ENCODE measurements at regions not wholly inside any gene's neighbourhood (a gene's known extent, or its start where the extent isn't known, plus 50 kb on each side); places are given as distances from the start of the nearest gene placed in this dataset.

GRCh38 chr13:79081942-79082341 is 324.1 kb downstream of the RBM26 start:
- no peak for DNase-seq (ENCODE audit: low read depth)

- no peak for DNase-seq (ENCODE audit: low read depth)
These were observed 326.7 kb downstream of the RBM26 start for GRCh38 chr13:79079351-79079839.

GRCh38 chr13:79075703-79076102 is 330.4 kb downstream of the RBM26 start:
- DNase-seq (ENCODE audit: low read depth): no peak

- DNase-seq (ENCODE audit: low read depth): no peak
These were observed 335.6 kb downstream of the RBM26 start for GRCh38 chr13:79070343-79070974.

- no peak for DNase-seq (ENCODE audit: low read depth)
These were observed 343.8 kb downstream of the RBM26 start for GRCh38 chr13:79062291-79062690.

- DNase-seq (ENCODE audit: low read depth): no peak
These were observed 345.8 kb downstream of the RBM26 start for GRCh38 chr13:79060216-79060615.

GRCh38 chr13:79056706-79057105 is 349.3 kb downstream of the RBM26 start:
- no peak for DNase-seq (ENCODE audit: low read depth)

- DNase-seq (ENCODE audit: low read depth): no peak
These were observed 354.6 kb downstream of the RBM26 start for GRCh38 chr13:79051472-79051871.

GRCh38 chr13:79044415-79044814 is 361.6 kb downstream of the RBM26 start:
- no peak for DNase-seq (ENCODE audit: low read depth)

GRCh38 chr13:79043208-79043607 is 362.8 kb downstream of the RBM26 start:
- DNase-seq (ENCODE audit: low read depth): no peak

- no peak for DNase-seq (ENCODE audit: low read depth)
These were observed 368.9 kb downstream of the RBM26 start for GRCh38 chr13:79037197-79037596.

- no peak for DNase-seq (ENCODE audit: low read depth)
These were observed 371.7 kb downstream of the RBM26 start for GRCh38 chr13:79034341-79034740.

- no peak for DNase-seq (ENCODE audit: low read depth)
These were observed 371.6 kb upstream of the OBI1 start for GRCh38 chr13:79030513-79030912.

GRCh38 chr13:79018166-79018565 is 359.2 kb upstream of the OBI1 start:
- no peak for DNase-seq (ENCODE audit: low read depth)

- no peak for DNase-seq (ENCODE audit: low read depth)
These were observed 352.2 kb upstream of the OBI1 start for GRCh38 chr13:79011179-79011578.

GRCh38 chr13:79003989-79004898 is 345.3 kb upstream of the OBI1 start:
- no peak for DNase-seq (ENCODE audit: low read depth)

- no peak for DNase-seq (ENCODE audit: low read depth)
These were observed 340.5 kb upstream of the OBI1 start for GRCh38 chr13:78999494-78999893.

GRCh38 chr13:78998630-78999315 is 339.8 kb upstream of the OBI1 start:
- DNase-seq (ENCODE audit: low read depth): no peak

- DNase-seq (ENCODE audit: low read depth): no peak
These were observed 339.1 kb upstream of the OBI1 start for GRCh38 chr13:78997902-78998629.

GRCh38 chr13:78993792-78994191 is 334.8 kb upstream of the OBI1 start:
- no peak for DNase-seq (ENCODE audit: low read depth)

GRCh38 chr13:78981913-78982312 is 323.0 kb upstream of the OBI1 start:
- no peak for DNase-seq (ENCODE audit: low read depth)

GRCh38 chr13:78979349-78979748 is 320.4 kb upstream of the OBI1 start:
- no peak for DNase-seq (ENCODE audit: low read depth)
